CD4-positive, CD25-positive, alpha-beta regulatory T cell (primary cell): ENCODE measurements at regions not wholly inside any gene's neighbourhood (a gene's known extent, or its start where the extent isn't known, plus 50 kb on each side); places are given as distances from the start of the nearest gene placed in this dataset.

Experiments
- ATAC-seq, 2 donors: fragments of 150-1000 bp; cut with Tn5 transposase; one replicate each; pipeline ENCODE4 v1.10.0; 2021; ENCODE audit warnings: low read depth in 2 of 2, moderate number of reproducible peaks in 2 of 2, moderate library complexity in 1 of 2
- DNase-seq, 3 donors: peaks; one replicate each; pipeline versions ENCODE4 v3.0.0 to v3.0.0-alpha.2; 2012 to 2022; ENCODE audit warnings: mixed read lengths in 1 of 3
- H3K27ac ChIP-seq: one replicate; pipeline ENCODE4 v1.7.0; 2013; ENCODE audit warnings: mild to moderate bottlenecking, low read length; ENCODE audit not compliant: insufficient read depth, poor library complexity, severe bottlenecking
- H3K27me3 ChIP-seq: one replicate; pipeline ENCODE4 v1.7.0; 2013; ENCODE audit warnings: low read length; ENCODE audit not compliant: control insufficient read depth, insufficient read depth
- H3K36me3 ChIP-seq: one replicate; pipeline ENCODE4 v1.7.0; 2013; ENCODE audit warnings: mild to moderate bottlenecking, low read length, moderate library complexity; ENCODE audit not compliant: control insufficient read depth, insufficient read depth
- H3K4me1 ChIP-seq: 2 replicates; pipeline ENCODE4 v1.7.0; 2013; ENCODE audit warnings: mild to moderate bottlenecking, low read length; ENCODE audit not compliant: insufficient read depth, control insufficient read depth, poor library complexity, severe bottlenecking
- H3K4me3 ChIP-seq: one replicate; pipeline ENCODE4 v1.7.0; 2013; ENCODE audit warnings: low read depth, mild to moderate bottlenecking, low read length, moderate library complexity
- H3K9me3 ChIP-seq, 2 experiments: 1 replicate in 1 of 2; 2 replicates in 1 of 2; pipeline ENCODE4 v1.7.0; 2013; ENCODE audit warnings: low read length in 2 of 2, mild to moderate bottlenecking in 1 of 2, moderate library complexity in 1 of 2; ENCODE audit not compliant: control insufficient read depth in 2 of 2
- H3K27ac Mint-ChIP-seq, 3 donors: one replicate each; pipeline ENCODE4 v1.8.0; 2020 to 2022; ENCODE audit warnings: mild to moderate bottlenecking in 3 of 3, mixed read lengths in 3 of 3, moderate library complexity in 2 of 3
- H3K27me3 Mint-ChIP-seq: one replicate; pipeline ENCODE4 v1.8.0; 2022; ENCODE audit warnings: mild to moderate bottlenecking, mixed read lengths
- H3K36me3 Mint-ChIP-seq: one replicate; pipeline ENCODE4 v1.8.0; 2020; ENCODE audit warnings: mixed read lengths
- H3K4me1 Mint-ChIP-seq, 4 donors: one replicate each; pipeline ENCODE4 v1.8.0; 2020 to 2022; ENCODE audit warnings: mixed read lengths in 4 of 4, mild to moderate bottlenecking in 1 of 4
- H3K4me3 Mint-ChIP-seq, 4 donors: one replicate each; pipeline ENCODE4 v1.8.0; 2020 to 2022; ENCODE audit warnings: mild to moderate bottlenecking in 4 of 4, mixed read lengths in 4 of 4, moderate library complexity in 3 of 4
- H3K9me3 Mint-ChIP-seq, 7 donors: one replicate each; pipeline ENCODE4 v1.8.0; 2020 to 2022; ENCODE audit warnings: mixed read lengths in 7 of 7, mild to moderate bottlenecking in 3 of 7, moderate library complexity in 2 of 7

DNA sequence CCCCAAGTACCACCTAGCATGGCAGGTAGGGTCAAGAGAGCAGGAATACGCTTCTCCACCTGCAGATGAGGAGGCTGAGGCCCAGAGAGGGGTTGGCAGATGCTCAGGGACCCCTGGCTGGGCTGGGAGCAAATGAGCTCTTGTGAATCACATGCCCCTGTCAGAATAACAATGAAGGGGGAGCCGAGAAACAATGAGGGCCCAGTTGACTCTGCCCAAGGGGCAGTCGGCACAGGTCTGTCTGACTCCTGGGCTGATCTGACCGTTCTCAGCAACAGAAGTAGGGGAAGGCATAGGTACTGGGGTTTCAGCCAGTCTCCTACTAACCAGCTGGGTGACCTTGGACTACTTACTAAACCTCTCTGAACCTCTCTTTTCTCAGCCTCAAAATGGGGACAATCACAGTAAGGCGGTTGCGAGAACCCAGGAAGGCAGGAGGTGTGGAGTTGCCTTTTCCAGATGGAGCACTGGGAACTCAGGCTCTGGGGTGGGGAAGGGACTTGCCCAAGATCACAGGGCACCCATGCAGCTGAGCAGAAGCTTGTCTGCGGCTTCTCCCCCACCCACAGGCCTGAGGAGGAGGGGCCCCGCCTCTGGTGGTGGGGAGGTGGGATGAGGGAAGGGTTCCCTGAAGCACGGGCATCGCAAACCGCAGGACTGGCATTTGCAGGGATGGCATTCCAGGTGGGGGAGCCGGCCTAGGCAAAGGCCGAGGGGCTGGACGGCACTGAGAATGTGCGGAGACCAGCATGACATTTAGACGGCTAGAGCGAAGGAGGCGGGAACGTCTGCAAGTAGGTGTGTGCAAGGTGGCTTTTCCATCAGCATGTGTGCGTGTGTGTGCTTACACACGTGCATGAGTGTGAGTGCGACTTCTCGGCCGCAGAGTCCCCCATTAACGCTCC, 163.0 kb downstream of the MN1 start:
- Mint-ChIP-seq H3K4me1 (no peaks in the 10 kb centered on the region), H3K4me3 (no peak overlapping the region), H3K36me3 (no peaks in the 10 kb centered on the region), H3K27me3 (no peaks in the 10 kb centered on the region), H3K9me3 (peaks cover 0 to 2% (median 0%) of the 10 kb centered on the region in 7 donors), H3K27ac (no peak overlapping the region)
- no peaks in the 10 kb centered on the region for H3K4me1 ChIP-seq
- no peaks in the 10 kb centered on the region for H3K27me3 ChIP-seq
- DNase-seq (no peak), ATAC-seq (no peak)
- no peak overlapping the region for H3K4me3 ChIP-seq
- no peaks in the 10 kb centered on the region for H3K36me3 ChIP-seq
- H3K9me3 ChIP-seq = no peaks in the 10 kb centered on the region
- no peak overlapping the region for H3K27ac ChIP-seq

DNA sequence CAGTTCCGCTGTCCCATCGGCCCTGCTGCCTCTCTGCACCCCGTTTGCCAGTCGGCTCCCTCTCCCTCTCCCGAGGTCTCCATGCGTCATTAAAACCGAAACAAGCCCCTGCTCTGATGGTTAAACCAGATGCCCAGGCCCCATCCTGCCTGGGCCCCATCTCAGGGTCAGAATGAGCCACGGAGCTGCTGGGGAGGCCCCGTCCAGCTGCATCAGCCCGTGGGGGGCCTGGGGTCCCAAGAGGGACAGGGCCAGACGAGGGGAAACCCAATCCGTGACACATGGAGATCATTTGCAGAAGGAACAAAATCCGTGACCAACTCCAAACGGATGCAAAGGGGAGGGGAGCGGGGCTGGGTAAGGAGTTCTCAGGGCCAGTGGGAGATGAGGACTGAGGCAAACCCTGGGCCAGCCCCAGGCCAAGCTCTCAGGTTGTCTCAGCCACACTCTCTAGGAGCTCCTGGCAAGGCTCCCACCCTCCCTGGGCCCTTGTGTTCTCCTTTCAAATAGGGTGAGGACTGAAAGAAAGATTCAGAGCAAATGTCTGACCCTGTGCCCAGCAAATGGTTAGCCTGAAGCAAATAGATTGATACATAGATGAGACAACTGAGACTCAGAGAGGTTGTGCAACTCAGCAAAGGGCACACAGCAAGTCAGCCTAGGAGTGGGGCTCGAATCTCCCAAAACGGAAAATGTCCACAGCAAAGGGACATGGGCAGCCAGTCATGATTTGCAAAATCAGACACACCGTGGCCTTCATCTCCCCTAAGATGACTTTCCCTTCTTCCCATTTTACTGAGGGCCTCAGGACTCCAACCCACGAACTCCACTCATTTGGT, 162.1 kb downstream of the MN1 start:
- H3K4me1 Mint-ChIP-seq = no peaks in the 10 kb centered on the region
- no peak for ATAC-seq
- H3K4me3 Mint-ChIP-seq = no peak overlapping the region
- Histone ChIP-seq H3K4me3 (no peak overlapping the region), H3K27me3 (no peaks in the 10 kb centered on the region), H3K9me3 (no peaks in the 10 kb centered on the region), H3K36me3 (no peaks in the 10 kb centered on the region), H3K27ac (no peak overlapping the region), H3K4me1 (no peaks in the 10 kb centered on the region)
- no peaks in the 10 kb centered on the region for H3K27me3 Mint-ChIP-seq
- peaks cover 0 to 2% (median 0%) of the 10 kb centered on the region in 7 donors for H3K9me3 Mint-ChIP-seq
- no peak overlapping the region for H3K27ac Mint-ChIP-seq
- DNase-seq = no peak
- no peaks in the 10 kb centered on the region for H3K36me3 Mint-ChIP-seq

DNA sequence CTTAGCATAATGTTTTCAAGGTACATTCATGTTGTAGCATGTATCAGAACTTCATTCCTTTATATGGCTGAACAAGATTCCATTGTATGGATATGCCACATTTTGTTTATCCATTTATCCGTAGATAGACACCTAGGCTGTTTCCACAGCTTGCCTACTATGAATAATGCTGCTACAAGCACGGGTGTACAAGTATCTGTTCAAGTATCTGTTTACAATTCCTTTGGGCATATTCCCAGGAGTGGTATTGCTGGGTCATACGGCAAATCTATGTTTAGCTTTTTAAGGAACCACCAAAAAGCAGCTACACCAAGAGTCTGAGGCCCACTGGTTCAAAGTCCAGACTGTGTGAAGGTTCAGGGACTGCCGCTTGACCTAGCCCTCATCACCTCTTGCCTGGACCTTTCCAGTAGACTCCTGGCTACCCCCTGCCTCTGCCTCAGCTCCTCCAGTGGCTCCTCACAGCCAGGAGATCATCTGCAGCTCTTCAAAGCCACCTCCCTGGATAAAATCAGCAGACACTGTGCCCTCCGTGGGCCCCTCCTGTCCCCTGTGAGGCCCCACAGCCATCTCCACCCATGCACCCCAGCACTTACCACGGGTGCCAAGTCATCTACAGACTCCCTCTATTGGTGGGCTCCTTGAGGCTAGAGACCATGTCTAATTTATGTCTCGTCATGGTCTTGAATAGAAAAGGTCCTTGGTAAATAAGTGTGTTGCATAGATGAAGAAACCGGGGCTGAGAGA, 160.3 kb downstream of the MN1 start:
- no peaks in the 10 kb centered on the region for H3K27me3 ChIP-seq
- H3K27me3 Mint-ChIP-seq = no peaks in the 10 kb centered on the region
- H3K9me3 ChIP-seq = no peaks in the 10 kb centered on the region
- H3K4me1 ChIP-seq = no peaks in the 10 kb centered on the region
- H3K4me3 Mint-ChIP-seq = no peak overlapping the region
- no peak overlapping the region for H3K27ac Mint-ChIP-seq
- ATAC-seq (no peak), DNase-seq (no peak)
- no peaks in the 10 kb centered on the region for H3K36me3 Mint-ChIP-seq
- no peaks in the 10 kb centered on the region for H3K36me3 ChIP-seq
- no peak overlapping the region for H3K27ac ChIP-seq
- peaks cover 0 to 2% (median 0%) of the 10 kb centered on the region in 7 donors for H3K9me3 Mint-ChIP-seq
- H3K4me3 ChIP-seq = no peak overlapping the region
- H3K4me1 Mint-ChIP-seq = no peaks in the 10 kb centered on the region

DNA sequence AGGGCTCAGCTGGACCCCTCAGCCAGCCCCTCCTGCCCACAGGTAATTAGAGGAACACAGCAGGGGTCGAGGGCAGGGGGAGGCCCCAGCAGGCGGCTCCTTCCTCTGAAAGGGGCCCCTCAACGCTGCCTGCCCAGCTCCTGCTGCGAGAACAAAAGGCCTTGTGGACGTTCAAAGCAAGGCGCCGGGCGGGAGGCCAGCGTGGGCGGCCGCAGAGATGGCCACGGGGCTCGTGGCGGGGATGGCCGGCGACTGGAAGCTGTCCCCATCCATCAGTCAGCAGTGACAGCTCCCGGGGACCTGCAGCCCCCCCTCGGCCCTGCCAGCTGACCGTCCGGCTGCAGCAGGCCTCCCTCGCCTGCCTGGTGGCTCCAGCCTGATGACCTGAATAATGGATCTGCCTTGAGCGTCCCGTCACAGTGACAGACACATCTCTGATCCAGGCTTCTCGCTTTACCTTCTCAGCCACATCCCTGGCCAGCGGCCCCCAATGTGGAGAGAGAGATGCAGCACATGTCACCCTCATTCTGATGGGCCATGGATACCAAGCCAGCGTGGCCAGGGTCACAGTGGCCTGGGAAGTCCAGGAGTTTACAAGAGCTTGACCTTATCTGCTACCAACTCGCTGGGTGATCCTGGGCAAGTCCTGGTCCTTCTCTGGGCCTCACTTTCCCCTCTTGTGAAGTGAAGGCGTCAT, 159.3 kb downstream of the MN1 start:
- Histone ChIP-seq H3K4me3 (no peak overlapping the region), H3K36me3 (no peaks in the 10 kb centered on the region), H3K9me3 (no peaks in the 10 kb centered on the region), H3K27me3 (no peaks in the 10 kb centered on the region), H3K27ac (no peak overlapping the region), H3K4me1 (no peaks in the 10 kb centered on the region)
- H3K36me3 Mint-ChIP-seq = no peaks in the 10 kb centered on the region
- no peaks in the 10 kb centered on the region for H3K9me3 Mint-ChIP-seq
- no peaks in the 10 kb centered on the region for H3K4me1 Mint-ChIP-seq
- H3K27me3 Mint-ChIP-seq = no peaks in the 10 kb centered on the region
- DNase-seq (no peak), ATAC-seq (no peak)
- no peak overlapping the region for H3K4me3 Mint-ChIP-seq
- H3K27ac Mint-ChIP-seq = no peak overlapping the region

DNA sequence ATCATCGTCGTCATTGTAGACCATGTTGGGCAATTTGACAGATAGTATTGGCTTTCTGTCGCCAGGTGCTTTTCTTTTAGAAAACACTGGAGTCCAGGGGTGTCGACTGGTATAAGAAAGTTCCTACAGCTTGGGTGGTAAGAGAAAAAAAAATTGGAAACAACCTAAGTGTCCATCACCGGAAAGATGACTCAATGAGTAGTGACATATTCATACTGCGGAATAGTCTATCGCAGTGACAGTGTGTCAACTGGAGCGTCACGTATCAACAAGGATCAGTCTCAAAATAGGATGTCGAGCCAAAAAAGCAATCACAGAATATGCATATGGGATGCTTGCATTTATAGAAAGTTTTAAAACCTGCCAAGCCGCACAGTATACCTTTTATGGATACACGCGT, 157.6 kb downstream of the MN1 start:
- Histone ChIP-seq H3K9me3 (no peaks in the 10 kb centered on the region), H3K36me3 (no peaks in the 10 kb centered on the region), H3K27ac (no peak overlapping the region), H3K4me1 (no peaks in the 10 kb centered on the region), H3K27me3 (no peaks in the 10 kb centered on the region), H3K4me3 (no peak overlapping the region)
- ATAC-seq = no peak
- peaks cover 0 to 1% (median 0%) of the 10 kb centered on the region in 7 donors for H3K9me3 Mint-ChIP-seq
- H3K27me3 Mint-ChIP-seq = no peaks in the 10 kb centered on the region
- no peak for DNase-seq
- H3K36me3 Mint-ChIP-seq = no peaks in the 10 kb centered on the region
- no peak overlapping the region for H3K4me3 Mint-ChIP-seq
- H3K27ac Mint-ChIP-seq = no peak overlapping the region
- no peaks in the 10 kb centered on the region for H3K4me1 Mint-ChIP-seq

DNA sequence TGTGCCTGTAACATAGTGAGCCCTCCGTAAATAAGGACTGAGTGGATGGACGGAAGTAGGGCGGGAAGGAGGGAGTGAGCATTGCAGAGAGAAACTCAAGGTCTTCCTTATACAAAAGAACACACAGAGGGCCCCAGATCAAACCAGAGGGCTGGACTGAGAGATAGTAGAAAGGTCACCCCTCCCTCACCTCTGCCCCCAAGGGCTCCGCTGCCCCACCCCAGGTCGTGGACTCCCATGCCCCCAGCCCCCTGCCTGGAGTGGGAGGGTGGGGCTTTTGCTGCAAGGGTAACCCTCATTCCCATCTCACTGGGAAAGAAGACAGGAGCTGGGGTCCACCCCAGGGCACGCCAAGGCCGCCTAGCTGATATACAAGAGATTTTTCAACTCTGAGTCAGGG, 157.0 kb downstream of the MN1 start:
- H3K4me3 ChIP-seq = no peak overlapping the region
- Mint-ChIP-seq H3K27me3 (no peaks in the 10 kb centered on the region), H3K36me3 (no peaks in the 10 kb centered on the region), H3K9me3 (peaks cover 0 to 1% (median 0%) of the 10 kb centered on the region in 7 donors), H3K4me3 (no peak overlapping the region), H3K4me1 (no peaks in the 10 kb centered on the region), H3K27ac (no peak overlapping the region)
- H3K9me3 ChIP-seq = no peaks in the 10 kb centered on the region
- no peak for DNase-seq
- H3K36me3 ChIP-seq = no peaks in the 10 kb centered on the region
- no peak for ATAC-seq
- H3K27me3 ChIP-seq = no peaks in the 10 kb centered on the region
- H3K4me1 ChIP-seq = no peaks in the 10 kb centered on the region
- H3K27ac ChIP-seq = no peak overlapping the region

DNA sequence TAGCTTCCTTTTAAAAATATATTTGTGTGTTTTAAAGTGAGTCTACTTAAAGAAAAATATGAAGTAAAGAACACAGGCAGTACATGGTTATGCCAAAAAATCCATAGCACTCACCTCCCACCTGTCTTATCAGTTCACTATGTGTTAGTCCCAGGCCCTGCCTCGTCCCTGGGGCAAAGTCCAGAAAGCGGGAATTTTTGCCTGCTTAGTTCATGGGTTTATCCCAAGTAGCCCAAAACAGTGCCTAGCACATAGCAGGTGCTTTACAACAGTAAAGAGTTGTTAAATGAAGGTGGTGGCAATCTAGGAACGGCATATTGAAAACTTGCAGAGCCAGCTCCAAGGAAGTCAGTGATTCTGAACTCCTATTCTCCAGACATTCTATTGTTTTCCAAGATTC, 154.0 kb downstream of the MN1 start:
- DNase-seq = no peak
- no peaks in the 10 kb centered on the region for H3K27me3 ChIP-seq

More for the DNA sequence above, 154.0 kb downstream of the MN1 start:
- Histone ChIP-seq H3K27ac (no peak overlapping the region), H3K4me1 (no peaks in the 10 kb centered on the region), H3K4me3 (no peak overlapping the region), H3K9me3 (no peaks in the 10 kb centered on the region), H3K36me3 (no peaks in the 10 kb centered on the region)
- Mint-ChIP-seq H3K27ac (no peak overlapping the region), H3K4me3 (no peak overlapping the region), H3K27me3 (no peaks in the 10 kb centered on the region), H3K4me1 (no peaks in the 10 kb centered on the region), H3K36me3 (no peaks in the 10 kb centered on the region), H3K9me3 (peaks cover 0 to 3% (median 0%) of the 10 kb centered on the region in 7 donors)
- no peak for ATAC-seq
